ENCODE measurements at regions not wholly inside any gene's neighbourhood (a gene's known extent, or its start where the extent isn't known, plus 50 kb on each side); places are given as distances from the start of the nearest gene placed in this dataset.

DNA sequence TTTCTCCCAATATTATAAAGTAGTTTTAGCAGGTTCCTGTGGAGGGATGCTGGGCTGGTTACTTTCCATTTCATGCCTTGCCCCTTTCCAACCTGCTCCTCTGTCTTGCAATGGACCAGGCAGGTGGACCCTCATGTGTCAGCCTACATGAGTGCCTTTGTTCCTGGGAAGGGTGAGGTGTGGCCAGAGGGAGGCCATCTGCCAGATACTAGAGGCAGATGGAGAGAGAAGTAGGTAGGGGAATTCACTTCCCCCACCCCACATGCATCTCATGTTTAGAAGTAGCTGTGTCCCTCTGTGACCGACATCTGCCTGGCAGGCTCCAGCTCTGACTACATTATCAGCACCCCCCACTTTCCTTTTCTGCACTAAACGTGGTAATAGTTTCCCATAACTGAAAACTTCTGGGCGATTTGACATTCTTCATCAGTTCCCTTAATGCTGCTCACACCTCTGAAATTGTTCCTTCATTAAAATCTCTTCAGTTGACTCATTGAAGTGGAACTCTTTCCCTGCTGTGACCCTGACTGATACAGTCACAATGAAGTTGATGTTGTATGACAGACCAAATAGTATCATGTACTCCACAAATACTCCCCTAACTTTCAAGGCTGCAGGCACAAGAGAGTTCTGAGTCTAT, 396.3 kb upstream of the FZD8 start:
- Histone ChIP-seq H3K36me3 (ENCODE audit: control insufficient read depth, insufficient read depth, low read length) (no peaks in the 10 kb centered on the region), H3K9me3 (ENCODE audit: control insufficient read depth, low read length) (no peaks in the 10 kb centered on the region), H3K4me1 (no peaks in the 10 kb centered on the region), H3K4me2 (ENCODE audit: low read length) (no peak overlapping the region), H3K27ac (no peak overlapping the region), H3K27me3 (ENCODE audit: control insufficient read depth, insufficient read depth, low read length) (no peaks in the 10 kb centered on the region), H2AFZ (no peak overlapping the region), H3K79me2 (no peaks in the 10 kb centered on the region), H3K9ac (no peak overlapping the region), H3K4me3 (ENCODE audit: low read depth, low read length) (no peak overlapping the region)
- TF ChIP-seq, protein P1, sequence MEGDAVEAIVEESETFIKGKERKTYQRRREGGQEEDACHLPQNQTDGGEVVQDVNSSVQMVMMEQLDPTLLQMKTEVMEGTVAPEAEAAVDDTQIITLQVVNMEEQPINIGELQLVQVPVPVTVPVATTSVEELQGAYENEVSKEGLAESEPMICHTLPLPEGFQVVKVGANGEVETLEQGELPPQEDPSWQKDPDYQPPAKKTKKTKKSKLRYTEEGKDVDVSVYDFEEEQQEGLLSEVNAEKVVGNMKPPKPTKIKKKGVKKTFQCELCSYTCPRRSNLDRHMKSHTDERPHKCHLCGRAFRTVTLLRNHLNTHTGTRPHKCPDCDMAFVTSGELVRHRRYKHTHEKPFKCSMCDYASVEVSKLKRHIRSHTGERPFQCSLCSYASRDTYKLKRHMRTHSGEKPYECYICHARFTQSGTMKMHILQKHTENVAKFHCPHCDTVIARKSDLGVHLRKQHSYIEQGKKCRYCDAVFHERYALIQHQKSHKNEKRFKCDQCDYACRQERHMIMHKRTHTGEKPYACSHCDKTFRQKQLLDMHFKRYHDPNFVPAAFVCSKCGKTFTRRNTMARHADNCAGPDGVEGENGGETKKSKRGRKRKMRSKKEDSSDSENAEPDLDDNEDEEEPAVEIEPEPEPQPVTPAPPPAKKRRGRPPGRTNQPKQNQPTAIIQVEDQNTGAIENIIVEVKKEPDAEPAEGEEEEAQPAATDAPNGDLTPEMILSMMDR (IDR thresholded peaks at IDR 0.05) = no peak

DNA sequence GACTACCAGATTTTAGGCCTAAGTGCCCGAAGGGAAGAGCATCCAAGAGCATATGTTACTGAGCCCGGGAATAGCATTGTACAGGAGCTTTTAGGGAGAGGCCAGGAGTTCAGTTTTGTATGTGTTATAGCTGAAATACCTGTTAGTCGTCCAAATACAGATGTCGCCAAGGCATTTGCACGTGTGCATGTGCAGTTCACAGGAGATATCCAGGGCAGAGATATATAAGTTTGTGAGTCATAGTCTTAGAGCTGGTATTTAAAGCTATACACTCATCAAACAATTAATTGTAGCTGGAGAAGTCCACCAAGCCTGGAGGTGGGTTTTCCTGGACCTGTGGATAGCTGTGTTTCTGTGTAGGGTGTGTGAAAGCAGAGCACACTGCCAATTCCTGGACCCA, 394.0 kb upstream of the FZD8 start:
- no peaks in the 10 kb centered on the region for H3K9me3 ChIP-seq (ENCODE audit: control insufficient read depth, low read length)
- no peak overlapping the region for H3K4me2 ChIP-seq (ENCODE audit: low read length)
- H3K27me3 ChIP-seq (ENCODE audit: control insufficient read depth, insufficient read depth, low read length) = no peaks in the 10 kb centered on the region
- H2AFZ ChIP-seq = no peak overlapping the region
- H3K4me1 ChIP-seq = no peaks in the 10 kb centered on the region
- no peaks in the 10 kb centered on the region for H3K36me3 ChIP-seq (ENCODE audit: control insufficient read depth, insufficient read depth, low read length)
- H3K9ac ChIP-seq = no peak overlapping the region
- no peak overlapping the region for H3K27ac ChIP-seq
- no peak overlapping the region for H3K4me3 ChIP-seq (ENCODE audit: low read depth, low read length)
- TF ChIP-seq, protein P1 (IDR thresholded peaks at IDR 0.05) = no peak
- no peaks in the 10 kb centered on the region for H3K79me2 ChIP-seq

DNA sequence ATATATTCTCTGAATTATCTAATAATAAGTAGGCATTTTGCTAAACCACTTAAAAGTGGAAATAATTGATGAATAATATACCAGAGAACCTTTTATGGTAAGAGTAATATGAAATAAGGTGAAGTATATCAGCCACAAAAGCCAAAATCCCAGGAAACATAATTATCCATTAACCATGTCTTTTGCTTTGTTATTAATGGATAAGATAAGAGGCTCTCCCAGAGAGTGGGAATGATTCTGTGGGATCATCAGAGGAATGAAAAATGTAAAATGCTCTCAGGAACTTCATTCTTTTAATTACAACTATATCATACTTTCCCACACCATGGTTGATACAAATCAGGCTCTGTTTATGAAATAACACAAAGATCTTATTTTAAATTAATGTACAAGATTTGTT, 391.7 kb upstream of the FZD8 start:
- Histone ChIP-seq H2AFZ (no peak overlapping the region), H3K9me3 (ENCODE audit: control insufficient read depth, low read length) (no peaks in the 10 kb centered on the region), H3K4me1 (no peaks in the 10 kb centered on the region), H3K27me3 (ENCODE audit: control insufficient read depth, insufficient read depth, low read length) (no peaks in the 10 kb centered on the region), H3K4me2 (ENCODE audit: low read length) (no peak overlapping the region), H3K27ac (no peak overlapping the region), H3K4me3 (ENCODE audit: low read depth, low read length) (no peak overlapping the region), H3K9ac (no peak overlapping the region), H3K79me2 (no peaks in the 10 kb centered on the region), H3K36me3 (ENCODE audit: control insufficient read depth, insufficient read depth, low read length) (no peaks in the 10 kb centered on the region)
- TF ChIP-seq, protein P1 (IDR thresholded peaks at IDR 0.05) = no peak

DNA sequence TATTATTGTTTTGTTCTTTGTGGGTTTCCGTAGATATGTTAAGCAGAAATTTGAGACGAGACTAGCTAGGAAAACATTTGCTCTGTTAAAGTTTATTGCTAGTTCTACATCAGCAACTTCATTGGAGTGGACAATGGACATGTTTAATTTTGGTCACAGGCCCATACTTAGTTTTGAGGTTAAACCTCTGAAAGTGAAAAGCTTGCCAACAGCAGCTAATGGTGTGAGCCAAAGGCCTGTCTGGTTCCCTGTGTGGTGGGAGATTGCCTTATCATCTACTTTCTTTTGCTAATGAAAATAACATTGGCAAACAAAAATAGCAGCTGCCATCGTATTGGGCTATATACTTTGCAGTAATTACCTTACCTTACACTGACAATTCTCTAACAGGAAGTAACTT, 388.4 kb upstream of the FZD8 start:
- no peaks in the 10 kb centered on the region for H3K9me3 ChIP-seq (ENCODE audit: control insufficient read depth, low read length)
- H3K4me2 ChIP-seq (ENCODE audit: low read length) = no peak overlapping the region
- no peaks in the 10 kb centered on the region for H3K79me2 ChIP-seq
- TF ChIP-seq, protein P1 (IDR thresholded peaks at IDR 0.05) = no peak
- H3K27me3 ChIP-seq (ENCODE audit: control insufficient read depth, insufficient read depth, low read length) = no peaks in the 10 kb centered on the region
- H3K4me1 ChIP-seq = no peaks in the 10 kb centered on the region
- no peak overlapping the region for H3K27ac ChIP-seq
- H2AFZ ChIP-seq = no peak overlapping the region
- no peak overlapping the region for H3K4me3 ChIP-seq (ENCODE audit: low read depth, low read length)
- H3K9ac ChIP-seq = no peak overlapping the region
- H3K36me3 ChIP-seq (ENCODE audit: control insufficient read depth, insufficient read depth, low read length) = no peaks in the 10 kb centered on the region

Data from parathyroid adenoma (tissue), 2 donors.